Natural killer cell (primary cell): ENCODE measurements at regions not wholly inside any gene's neighbourhood (a gene's known extent, or its start where the extent isn't known, plus 50 kb on each side); places are given as distances from the start of the nearest gene placed in this dataset.

Experiments
- ATAC-seq, 3 donors: fragments of 150-1000 bp in 2 of 3; fragments of 200-7000 bp in 1 of 3; cut with Tn5 transposase; 1 replicate in 1 of 3; 2 replicates in 2 of 3; pipeline ENCODE4 v1.10.0; 2021; ENCODE audit warnings: mild to moderate bottlenecking in 2 of 3, moderate library complexity in 2 of 3
- DNase-seq, 2 donors: peaks; one replicate each; pipeline versions ENCODE4 v3.0.0 to v3.0.0-alpha.2; 2013 to 2021; ENCODE audit warnings: mixed read lengths in 1 of 2
- H3K27ac ChIP-seq: one replicate; pipeline ENCODE4 v1.5.1; 2013; ENCODE audit warnings: mild to moderate bottlenecking, low read length
- H3K27me3 ChIP-seq: one replicate; pipeline ENCODE4 v1.6.1; 2013; ENCODE audit warnings: low read length; ENCODE audit not compliant: control insufficient read depth, insufficient read depth
- H3K36me3 ChIP-seq: one replicate; pipeline ENCODE4 v1.6.1; 2013; ENCODE audit warnings: low read length; ENCODE audit not compliant: control insufficient read depth, insufficient read depth
- H3K4me1 ChIP-seq: one replicate; pipeline ENCODE4 v1.6.1; 2013; ENCODE audit warnings: low read length; ENCODE audit not compliant: control insufficient read depth, insufficient read depth
- H3K4me3 ChIP-seq: one replicate; pipeline ENCODE4 v1.5.1; 2013; ENCODE audit warnings: low read length
- H3K9me3 ChIP-seq: one replicate; pipeline ENCODE4 v1.6.1; 2013; ENCODE audit warnings: low read length; ENCODE audit not compliant: control insufficient read depth, insufficient read depth
- H3K27ac Mint-ChIP-seq, 2 donors: one replicate each; pipeline ENCODE4 v1.8.0; 2022; ENCODE audit warnings: mild to moderate bottlenecking in 2 of 2, mixed read lengths in 2 of 2, moderate library complexity in 1 of 2
- H3K27me3 Mint-ChIP-seq, 2 donors: one replicate each; pipeline ENCODE4 v1.8.0; 2022; ENCODE audit warnings: low read depth in 2 of 2, mixed read lengths in 2 of 2
- H3K36me3 Mint-ChIP-seq: one replicate; pipeline ENCODE4 v1.8.0; 2022; ENCODE audit warnings: mixed read lengths
- H3K4me1 Mint-ChIP-seq, 2 donors: one replicate each; pipeline ENCODE4 v1.8.0; 2022; ENCODE audit warnings: mixed read lengths in 2 of 2
- H3K4me3 Mint-ChIP-seq: one replicate; pipeline ENCODE4 v1.8.0; 2022; ENCODE audit warnings: mild to moderate bottlenecking, moderate library complexity, mixed read lengths
- H3K9me3 Mint-ChIP-seq, 2 donors: one replicate each; pipeline ENCODE4 v1.8.0; 2022; ENCODE audit warnings: mixed read lengths in 2 of 2
- WGBS: methylation state at CpG from one replicate; pipeline ENCODE4 v1.1.7; 2013; ENCODE audit warnings: missing lambda C conversion rate; ENCODE audit not compliant: insufficient coverage; 5-methylcytosine and 5-hydroxymethylcytosine counted together
- intact Hi-C: fragments of 100-400 bp; cut with micrococcal nuclease; formaldehyde crosslinking; loops from one replicate; pipeline ENCODE4 v1.14.2; 2022
- TF ChIP-seq, protein P1 (sequence below): fragments of 200-600 bp; IDR thresholded peaks from one replicate; pipeline ENCODE4 v1.8.0; 2022; ENCODE audit warnings: antibody characterized with exemption

DNA sequence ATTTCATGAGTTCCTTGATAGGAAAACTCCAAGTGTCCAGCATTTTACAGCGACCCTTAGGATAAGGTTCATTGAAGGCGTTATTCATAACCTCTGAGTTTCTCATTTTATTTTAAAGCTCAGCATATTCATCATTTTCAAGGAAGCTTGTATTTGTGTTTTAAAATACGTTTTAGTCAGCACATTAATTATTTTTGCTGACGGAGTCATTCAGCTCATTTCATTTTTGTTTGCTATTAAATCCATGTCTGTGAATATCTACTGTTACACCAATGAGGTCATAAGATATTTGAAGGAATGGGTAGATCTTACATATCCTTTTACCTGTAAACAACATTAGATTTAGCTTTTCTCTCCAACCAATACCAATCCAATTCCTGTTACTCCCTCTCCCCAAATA is 1766.3 kb upstream of the PCDH10 start:
- H3K4me1 ChIP-seq: no peaks in the 10 kb centered on the region
- ATAC-seq (no peak), DNase-seq (no peak)
- TF ChIP-seq, protein P1, sequence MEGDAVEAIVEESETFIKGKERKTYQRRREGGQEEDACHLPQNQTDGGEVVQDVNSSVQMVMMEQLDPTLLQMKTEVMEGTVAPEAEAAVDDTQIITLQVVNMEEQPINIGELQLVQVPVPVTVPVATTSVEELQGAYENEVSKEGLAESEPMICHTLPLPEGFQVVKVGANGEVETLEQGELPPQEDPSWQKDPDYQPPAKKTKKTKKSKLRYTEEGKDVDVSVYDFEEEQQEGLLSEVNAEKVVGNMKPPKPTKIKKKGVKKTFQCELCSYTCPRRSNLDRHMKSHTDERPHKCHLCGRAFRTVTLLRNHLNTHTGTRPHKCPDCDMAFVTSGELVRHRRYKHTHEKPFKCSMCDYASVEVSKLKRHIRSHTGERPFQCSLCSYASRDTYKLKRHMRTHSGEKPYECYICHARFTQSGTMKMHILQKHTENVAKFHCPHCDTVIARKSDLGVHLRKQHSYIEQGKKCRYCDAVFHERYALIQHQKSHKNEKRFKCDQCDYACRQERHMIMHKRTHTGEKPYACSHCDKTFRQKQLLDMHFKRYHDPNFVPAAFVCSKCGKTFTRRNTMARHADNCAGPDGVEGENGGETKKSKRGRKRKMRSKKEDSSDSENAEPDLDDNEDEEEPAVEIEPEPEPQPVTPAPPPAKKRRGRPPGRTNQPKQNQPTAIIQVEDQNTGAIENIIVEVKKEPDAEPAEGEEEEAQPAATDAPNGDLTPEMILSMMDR: no peak
- H3K4me1 Mint-ChIP-seq: no peaks in the 10 kb centered on the region
- no peaks in the 10 kb centered on the region for H3K27me3 ChIP-seq
- 85% methylated on average over 2 of the region's 4 CpGs for WGBS
- peaks cover 13% of the 10 kb centered on the region for H3K36me3 Mint-ChIP-seq
- no peak overlapping the region for H3K27ac ChIP-seq
- peaks cover 18 to 23% of the 10 kb centered on the region in 2 donors for H3K9me3 Mint-ChIP-seq
- H3K9me3 ChIP-seq: peaks cover 2% of the 10 kb centered on the region
- no peak overlapping the region for H3K27ac Mint-ChIP-seq
- no peaks in the 10 kb centered on the region for H3K36me3 ChIP-seq
- H3K4me3 ChIP-seq: no peak overlapping the region
- intact Hi-C loops: no loop called here
- H3K27me3 Mint-ChIP-seq: no peaks in the 10 kb centered on the region
- no peak overlapping the region for H3K4me3 Mint-ChIP-seq

- DNase-seq (no peak), ATAC-seq (no peak)
- Mint-ChIP-seq H3K36me3 (peaks cover 7% of the 10 kb centered on the region), H3K27me3 (no peaks in the 10 kb centered on the region), H3K9me3 (peaks cover 12 to 15% of the 10 kb centered on the region in 2 donors), H3K27ac (no peak overlapping the region), H3K4me3 (no peak overlapping the region), H3K4me1 (no peaks in the 10 kb centered on the region)
- H3K9me3 ChIP-seq: peaks cover 2% of the 10 kb centered on the region
- TF ChIP-seq, protein P1: no peak
- H3K27me3 ChIP-seq: no peaks in the 10 kb centered on the region
- WGBS: 45% methylated on average over 2 of the region's 2 CpGs
- H3K4me1 ChIP-seq: no peaks in the 10 kb centered on the region
- intact Hi-C loops: no loop called here
- no peak overlapping the region for H3K27ac ChIP-seq
- H3K4me3 ChIP-seq: no peak overlapping the region
- no peaks in the 10 kb centered on the region for H3K36me3 ChIP-seq
Measured at GRCh38 chr4:131388277-131388676, 1760.8 kb upstream of the PCDH10 start.

- intact Hi-C loops: no loop called here
- no peak for ATAC-seq
- Mint-ChIP-seq H3K4me1 (no peaks in the 10 kb centered on the region), H3K36me3 (no peaks in the 10 kb centered on the region), H3K27ac (no peak overlapping the region), H3K4me3 (no peak overlapping the region), H3K27me3 (no peaks in the 10 kb centered on the region), H3K9me3 (peaks cover 3 to 8% of the 10 kb centered on the region in 2 donors)
- Histone ChIP-seq H3K27ac (no peak overlapping the region), H3K4me3 (no peak overlapping the region), H3K4me1 (no peaks in the 10 kb centered on the region), H3K9me3 (peaks cover 15% of the 10 kb centered on the region), H3K27me3 (no peaks in the 10 kb centered on the region), H3K36me3 (no peaks in the 10 kb centered on the region)
- 79% methylated on average over 8 of the region's 8 CpGs for WGBS
- TF ChIP-seq, protein P1: no peak
- DNase-seq: no peak
Measured at GRCh38 chr4:131408102-131408501, 1741.0 kb upstream of the PCDH10 start.

GRCh38 chr4:131411393-131411792 is 1737.7 kb upstream of the PCDH10 start:
- no peak overlapping the region for H3K4me3 Mint-ChIP-seq
- H3K27me3 Mint-ChIP-seq: no peaks in the 10 kb centered on the region
- DNase-seq (no peak), ATAC-seq (no peak)
- no peaks in the 10 kb centered on the region for H3K4me1 Mint-ChIP-seq
- Histone ChIP-seq H3K27ac (no peak overlapping the region), H3K27me3 (no peaks in the 10 kb centered on the region), H3K4me1 (no peaks in the 10 kb centered on the region), H3K36me3 (no peaks in the 10 kb centered on the region), H3K9me3 (peaks cover 26% of the 10 kb centered on the region), H3K4me3 (no peak overlapping the region)
- no peaks in the 10 kb centered on the region for H3K36me3 Mint-ChIP-seq
- intact Hi-C loops: no loop called here
- 69% methylated on average over 1 of the region's 1 CpG for WGBS
- TF ChIP-seq, protein P1: no peak
- no peak overlapping the region for H3K27ac Mint-ChIP-seq
- peaks cover 8 to 9% of the 10 kb centered on the region in 2 donors for H3K9me3 Mint-ChIP-seq
